GM12874 (cell line): ENCODE measurements at regions not wholly inside any gene's neighbourhood (a gene's known extent, or its start where the extent isn't known, plus 50 kb on each side); places are given as distances from the start of the nearest gene placed in this dataset.

Source experiments
- CTCF ChIP-seq: IDR thresholded peaks from 2 replicates; pipeline ENCODE4 v1.5.1; 2011; ENCODE audit warnings: low read depth, mild to moderate bottlenecking, control low read depth, low read length, moderate library complexity; ENCODE audit not compliant: insufficient read depth

- TF ChIP-seq CTCF = no peak
Measured at GRCh38 chr1:37152491-37152890, 118.2 kb upstream of the GRIK3 start.

- no peak for TF ChIP-seq CTCF
Measured at GRCh38 chr1:37153116-37154100, 119.1 kb upstream of the GRIK3 start.

DNA sequence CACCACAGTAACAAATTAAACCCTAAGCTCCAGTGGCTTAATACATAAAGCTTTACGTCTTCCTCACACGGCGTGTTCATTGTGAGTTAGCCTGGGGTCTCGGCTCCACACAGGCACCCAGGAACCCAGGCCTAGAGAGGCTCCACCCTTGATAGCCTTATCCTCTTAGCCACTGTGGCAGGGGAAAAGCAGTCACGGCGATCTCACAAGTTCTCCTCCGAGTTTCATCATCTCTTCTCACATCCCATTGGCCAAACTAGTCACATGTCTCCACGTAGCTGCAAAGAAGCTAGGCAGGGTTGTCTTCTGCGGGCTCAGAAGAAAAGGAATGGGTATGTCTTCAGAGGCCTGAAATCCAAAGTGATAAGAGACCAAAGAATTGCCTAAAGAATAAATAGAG, 122.3 kb upstream of the GRIK3 start:
- no peak for TF ChIP-seq CTCF

- no peak for TF ChIP-seq CTCF
Measured at GRCh38 chr1:37157634-37158033, 123.3 kb upstream of the GRIK3 start.

DNA sequence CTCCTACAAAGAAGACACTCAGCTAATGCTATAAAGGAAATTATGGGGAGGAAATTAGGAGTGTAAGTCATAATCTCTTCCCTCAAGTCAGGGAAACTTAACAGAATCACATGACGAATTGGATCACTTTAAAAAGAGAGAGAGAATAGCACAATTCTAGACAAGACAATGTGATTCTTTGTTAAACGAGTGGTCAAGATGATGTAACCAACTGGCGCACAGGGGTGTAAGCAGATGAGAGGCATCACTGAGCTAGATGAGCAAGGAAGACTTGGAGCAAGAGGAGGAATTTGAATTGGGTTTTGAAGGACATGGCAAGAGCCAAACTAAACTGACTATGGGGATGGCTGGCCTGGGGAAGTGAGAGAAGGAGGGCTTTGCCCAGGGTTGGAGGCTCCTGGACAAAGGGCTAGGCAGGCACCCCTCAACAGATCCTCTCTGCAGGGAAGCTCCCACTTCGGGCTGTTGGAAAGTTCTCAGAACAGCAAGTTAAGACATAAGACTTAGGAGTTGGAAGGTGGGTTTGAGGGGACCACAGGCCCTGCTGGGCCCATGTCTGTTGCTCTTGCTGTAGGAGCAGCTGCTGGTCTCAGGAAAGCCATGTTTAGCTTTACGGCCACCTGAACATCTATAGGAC, 123.9 kb upstream of the GRIK3 start:
- TF ChIP-seq CTCF = no peak

DNA sequence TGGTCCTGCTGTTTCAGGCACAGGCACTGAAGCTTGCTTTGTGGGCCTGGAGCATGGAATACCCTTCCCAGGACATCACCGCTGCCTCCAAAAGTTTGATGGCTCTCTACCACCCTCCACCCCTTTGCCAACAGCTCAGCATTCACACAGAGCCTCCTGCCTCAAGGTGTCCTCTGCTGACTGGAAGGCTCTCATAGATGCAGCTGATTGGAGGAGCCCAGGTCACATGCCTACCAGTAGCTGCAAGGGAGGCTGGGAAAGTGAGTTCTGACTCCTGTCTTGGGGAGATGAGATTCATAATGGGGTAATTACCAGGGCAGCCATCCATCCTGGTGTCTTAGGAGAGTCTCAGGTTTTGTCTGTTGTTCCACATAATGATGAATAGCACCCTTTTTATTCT, 124.8 kb upstream of the GRIK3 start:
- TF ChIP-seq CTCF = no peak

DNA sequence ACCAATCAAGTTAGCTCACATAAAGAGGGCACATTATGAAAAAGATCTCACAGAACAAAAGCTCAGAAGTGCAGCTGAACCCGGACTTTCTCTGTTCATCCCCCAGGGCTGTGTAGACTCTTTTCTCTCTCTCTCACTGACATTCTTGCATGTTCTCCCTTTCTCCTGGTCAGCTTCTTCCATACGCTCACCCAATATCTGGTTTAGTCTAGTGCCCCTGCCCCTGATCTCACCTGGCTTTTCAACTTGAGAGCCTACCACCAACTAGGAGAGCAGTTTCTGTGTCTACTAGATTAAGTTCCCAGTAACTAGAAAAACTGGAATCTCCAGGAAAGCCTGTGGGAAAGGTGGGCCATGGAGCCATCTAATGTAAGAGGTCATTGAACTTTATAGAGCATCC, 126.9 kb upstream of the GRIK3 start:
- TF ChIP-seq CTCF = no peak
